OCI-LY1 (cell line): ENCODE measurements at regions not wholly inside any gene's neighbourhood (a gene's known extent, or its start where the extent isn't known, plus 50 kb on each side); places are given as distances from the start of the nearest gene placed in this dataset.

Source experiments
- H2AFZ ChIP-seq: fragments of 200-600 bp; sonication (generic), shearing (Covaris generic); 2 replicates; pipeline ENCODE4 v1.6.0; 2014; ENCODE audit warnings: antibody characterized with exemption, mild to moderate bottlenecking, low read length
- H3F3A ChIP-seq: fragments of 200-600 bp; sonication (generic), shearing (Covaris generic); 2 replicates; pipeline ENCODE4 v1.6.0; 2014; ENCODE audit warnings: mild to moderate bottlenecking, antibody characterized with exemption, low read length, moderate library complexity; ENCODE audit not compliant: insufficient read depth
- H3K27ac ChIP-seq: fragments of 200-600 bp; sonication (generic); 2 replicates; pipeline ENCODE4 v1.5.1; 2014; ENCODE audit warnings: low read length, mixed run types, mild to moderate bottlenecking, low read depth; ENCODE audit not compliant: poor library complexity, severe bottlenecking
- H3K27me3 ChIP-seq: fragments of 200-600 bp; sonication (generic); 2 replicates; pipeline ENCODE4 v1.6.0; 2014; ENCODE audit warnings: antibody characterized with exemption, mild to moderate bottlenecking, low read length, moderate library complexity; ENCODE audit not compliant: insufficient read depth
- H3K36me3 ChIP-seq: fragments of 200-600 bp; sonication (generic); 2 replicates; pipeline ENCODE4 v1.6.1; 2014; ENCODE audit warnings: mild to moderate bottlenecking, antibody characterized with exemption, low read length, moderate library complexity, mixed read lengths; ENCODE audit not compliant: insufficient read depth
- H3K4me1 ChIP-seq: fragments of 200-600 bp; sonication (generic); 2 replicates; pipeline ENCODE4 v1.5.1; 2014; ENCODE audit warnings: mild to moderate bottlenecking, low read length, moderate library complexity; ENCODE audit not compliant: insufficient read depth, severe bottlenecking
- H3K4me2 ChIP-seq: fragments of 200-600 bp; sonication (generic), shearing (Covaris generic); 2 replicates; pipeline ENCODE4 v1.6.1; 2014; ENCODE audit warnings: low read length
- H3K4me3 ChIP-seq: fragments of 200-600 bp; sonication (generic); 2 replicates; pipeline ENCODE4 v1.5.1; 2014; ENCODE audit warnings: low read length, low read depth, mild to moderate bottlenecking, mixed read lengths; ENCODE audit not compliant: poor library complexity, severe bottlenecking
- H3K79me2 ChIP-seq: fragments of 200-600 bp; shearing (Covaris generic); 2 replicates; pipeline ENCODE4 v1.6.1; 2016; ENCODE audit warnings: mixed run types, low read length, mixed read lengths; ENCODE audit not compliant: insufficient read depth
- H3K9ac ChIP-seq: fragments of 200-600 bp; sonication (generic), shearing (Covaris generic); 2 replicates; pipeline ENCODE4 v1.6.1; 2014; ENCODE audit warnings: mild to moderate bottlenecking, low read length, mixed read lengths
- H3K9me2 ChIP-seq: fragments of 200-600 bp; sonication (generic), shearing (Covaris generic); 2 replicates; pipeline ENCODE4 v1.6.1; 2014; ENCODE audit warnings: low read depth, mild to moderate bottlenecking, low read length, mixed read lengths
- H3K9me3 ChIP-seq: fragments of 200-600 bp; shearing (Covaris generic); 2 replicates; pipeline ENCODE4 v1.6.1; 2014; ENCODE audit warnings: low read length, mixed read lengths
- H4K20me1 ChIP-seq: fragments of 200-600 bp; sonication (generic), shearing (Covaris generic); 2 replicates; pipeline ENCODE4 v1.6.0; 2016; ENCODE audit warnings: mild to moderate bottlenecking, low read length; ENCODE audit not compliant: insufficient read depth
- EZH2 ChIP-seq: fragments of 200-600 bp; sonication (generic), shearing (Covaris generic); IDR thresholded peaks from 2 replicates; pipeline ENCODE4 v1.8.0; 2017; ENCODE audit warnings: borderline replicate concordance, mixed run types, mild to moderate bottlenecking, antibody characterized with exemption, low read length, moderate library complexity, mixed read lengths
- TF ChIP-seq, protein P1 (sequence below): fragments of 200-600 bp; sonication (generic), shearing (Covaris generic); IDR thresholded peaks from 2 replicates; pipeline ENCODE4 v1.5.1; 2017; ENCODE audit warnings: mild to moderate bottlenecking, antibody characterized with exemption, low read length, moderate library complexity, mixed read lengths

- Histone ChIP-seq H3K4me1 (peaks cover 10% of the 10 kb centered on the region), H3K79me2 (no peaks in the 10 kb centered on the region), H3K27me3 (no peaks in the 10 kb centered on the region), H3K4me2 (no peak overlapping the region), H2AFZ (no peak overlapping the region), H3K36me3 (no peaks in the 10 kb centered on the region), H3K27ac (no peak overlapping the region), H3K9me2 (no peaks in the 10 kb centered on the region), H3K9me3 (0 out of 2 replicates have a peak, but pooled peaks cover 3% of the 10 kb centered on the region), H3K9ac (no peak overlapping the region), H3F3A (no peaks in the 10 kb centered on the region), H4K20me1 (no peaks in the 10 kb centered on the region), H3K4me3 (no peak overlapping the region)
- no peak for TF ChIP-seq EZH2
- TF ChIP-seq, protein P1, sequence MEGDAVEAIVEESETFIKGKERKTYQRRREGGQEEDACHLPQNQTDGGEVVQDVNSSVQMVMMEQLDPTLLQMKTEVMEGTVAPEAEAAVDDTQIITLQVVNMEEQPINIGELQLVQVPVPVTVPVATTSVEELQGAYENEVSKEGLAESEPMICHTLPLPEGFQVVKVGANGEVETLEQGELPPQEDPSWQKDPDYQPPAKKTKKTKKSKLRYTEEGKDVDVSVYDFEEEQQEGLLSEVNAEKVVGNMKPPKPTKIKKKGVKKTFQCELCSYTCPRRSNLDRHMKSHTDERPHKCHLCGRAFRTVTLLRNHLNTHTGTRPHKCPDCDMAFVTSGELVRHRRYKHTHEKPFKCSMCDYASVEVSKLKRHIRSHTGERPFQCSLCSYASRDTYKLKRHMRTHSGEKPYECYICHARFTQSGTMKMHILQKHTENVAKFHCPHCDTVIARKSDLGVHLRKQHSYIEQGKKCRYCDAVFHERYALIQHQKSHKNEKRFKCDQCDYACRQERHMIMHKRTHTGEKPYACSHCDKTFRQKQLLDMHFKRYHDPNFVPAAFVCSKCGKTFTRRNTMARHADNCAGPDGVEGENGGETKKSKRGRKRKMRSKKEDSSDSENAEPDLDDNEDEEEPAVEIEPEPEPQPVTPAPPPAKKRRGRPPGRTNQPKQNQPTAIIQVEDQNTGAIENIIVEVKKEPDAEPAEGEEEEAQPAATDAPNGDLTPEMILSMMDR = no peak
These were observed 1115.9 kb upstream of the ZEB2 start for GRCh38 chr2:145635706-145636427.

DNA sequence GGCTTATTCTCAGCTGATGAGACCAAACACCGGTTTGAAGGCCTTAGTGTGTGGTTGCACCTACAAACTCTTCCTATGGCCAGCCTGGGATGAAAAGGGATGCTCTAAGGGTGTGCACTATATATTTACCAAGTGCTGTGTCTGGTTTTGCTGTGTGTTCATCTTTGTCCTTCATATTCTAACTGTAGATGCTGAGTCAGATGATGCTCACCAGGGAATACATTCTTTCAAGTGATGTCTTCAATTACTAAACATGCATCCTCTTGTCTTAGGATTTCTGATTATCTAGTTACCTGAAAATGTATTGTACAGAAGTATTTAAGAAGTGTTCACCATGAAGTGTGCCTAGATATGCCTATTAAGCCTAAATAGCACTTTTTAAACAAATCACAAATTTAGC is 1111.6 kb upstream of the ZEB2 start:
- Histone ChIP-seq H3K9ac (no peak overlapping the region), H3K79me2 (no peaks in the 10 kb centered on the region), H3F3A (no peaks in the 10 kb centered on the region), H3K27ac (no peak overlapping the region), H3K4me1 (no peaks in the 10 kb centered on the region), H3K9me3 (no peaks in the 10 kb centered on the region), H3K4me2 (no peak overlapping the region), H3K4me3 (no peak overlapping the region), H4K20me1 (no peaks in the 10 kb centered on the region), H2AFZ (no peak overlapping the region; the same call in 1 of the 2 replicates), H3K9me2 (no peaks in the 10 kb centered on the region), H3K36me3 (no peaks in the 10 kb centered on the region), H3K27me3 (no peaks in the 10 kb centered on the region)
- TF ChIP-seq, protein P1 = no peak

GRCh38 chr2:145626301-145626700 is 1106.4 kb upstream of the ZEB2 start:
- TF ChIP-seq EZH2 = no peak
- TF ChIP-seq, protein P1 = no peak
- Histone ChIP-seq H2AFZ (no peak overlapping the region), H3K27me3 (no peaks in the 10 kb centered on the region), H3K4me2 (no peak overlapping the region), H4K20me1 (no peaks in the 10 kb centered on the region), H3K27ac (no peak overlapping the region), H3K9me2 (no peaks in the 10 kb centered on the region), H3K9me3 (no peaks in the 10 kb centered on the region), H3K4me1 (no peaks in the 10 kb centered on the region), H3K4me3 (no peak overlapping the region), H3K36me3 (no peaks in the 10 kb centered on the region), H3K79me2 (no peaks in the 10 kb centered on the region), H3F3A (no peaks in the 10 kb centered on the region), H3K9ac (no peak overlapping the region)
